ENCODE measurements at regions not wholly inside any gene's neighbourhood (a gene's known extent, or its start where the extent isn't known, plus 50 kb on each side); places are given as distances from the start of the nearest gene placed in this dataset.

DNA sequence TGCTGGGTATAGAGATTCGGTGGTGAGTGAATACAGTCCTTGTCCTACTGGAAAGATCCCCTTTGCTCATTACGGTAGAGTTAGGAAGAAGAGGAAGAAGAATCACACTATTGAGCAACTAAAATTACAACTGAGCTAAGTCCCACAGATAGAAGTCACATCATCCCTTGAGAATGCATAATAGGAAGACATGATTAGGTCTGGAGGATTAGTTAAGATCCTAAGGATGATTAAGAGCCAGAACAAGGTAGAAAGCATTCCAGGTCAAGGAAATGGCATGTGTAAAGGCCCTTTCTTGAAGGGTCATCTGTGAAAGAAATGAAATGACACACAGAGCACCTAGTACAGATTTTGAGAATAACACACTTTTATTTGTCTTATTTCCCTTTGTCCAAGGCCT is 503.5 kb downstream of the HAPSTR1 start:
- Mint-ChIP-seq H3K27ac (ENCODE audit: unreplicated experiment) (no peak overlapping the region), H3K36me3 (ENCODE audit: insufficient read depth, unreplicated experiment) (no peaks in the 10 kb centered on the region), H3K9me3 (ENCODE audit: low read depth, unreplicated experiment) (no peaks in the 10 kb centered on the region), H3K4me1 (ENCODE audit: low read depth, unreplicated experiment) (no peaks in the 10 kb centered on the region), H3K27me3 (ENCODE audit: unreplicated experiment) (peaks cover 58% of the 10 kb centered on the region), H3K4me3 (ENCODE audit: low read depth, unreplicated experiment) (no peak overlapping the region)
- DNase-seq, result no peak
- TF ChIP-seq, protein P1, sequence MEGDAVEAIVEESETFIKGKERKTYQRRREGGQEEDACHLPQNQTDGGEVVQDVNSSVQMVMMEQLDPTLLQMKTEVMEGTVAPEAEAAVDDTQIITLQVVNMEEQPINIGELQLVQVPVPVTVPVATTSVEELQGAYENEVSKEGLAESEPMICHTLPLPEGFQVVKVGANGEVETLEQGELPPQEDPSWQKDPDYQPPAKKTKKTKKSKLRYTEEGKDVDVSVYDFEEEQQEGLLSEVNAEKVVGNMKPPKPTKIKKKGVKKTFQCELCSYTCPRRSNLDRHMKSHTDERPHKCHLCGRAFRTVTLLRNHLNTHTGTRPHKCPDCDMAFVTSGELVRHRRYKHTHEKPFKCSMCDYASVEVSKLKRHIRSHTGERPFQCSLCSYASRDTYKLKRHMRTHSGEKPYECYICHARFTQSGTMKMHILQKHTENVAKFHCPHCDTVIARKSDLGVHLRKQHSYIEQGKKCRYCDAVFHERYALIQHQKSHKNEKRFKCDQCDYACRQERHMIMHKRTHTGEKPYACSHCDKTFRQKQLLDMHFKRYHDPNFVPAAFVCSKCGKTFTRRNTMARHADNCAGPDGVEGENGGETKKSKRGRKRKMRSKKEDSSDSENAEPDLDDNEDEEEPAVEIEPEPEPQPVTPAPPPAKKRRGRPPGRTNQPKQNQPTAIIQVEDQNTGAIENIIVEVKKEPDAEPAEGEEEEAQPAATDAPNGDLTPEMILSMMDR (IDR thresholded peaks at IDR 0.05; ENCODE audit: unreplicated experiment), result no peak
- CTCF ChIA-PET, result no interaction called here
- intact Hi-C loops (cut with micrococcal nuclease; ENCODE audit: unreplicated experiment), result no loop called here
- no TSS peak for BruUV-seq (replicated peaks)

DNA sequence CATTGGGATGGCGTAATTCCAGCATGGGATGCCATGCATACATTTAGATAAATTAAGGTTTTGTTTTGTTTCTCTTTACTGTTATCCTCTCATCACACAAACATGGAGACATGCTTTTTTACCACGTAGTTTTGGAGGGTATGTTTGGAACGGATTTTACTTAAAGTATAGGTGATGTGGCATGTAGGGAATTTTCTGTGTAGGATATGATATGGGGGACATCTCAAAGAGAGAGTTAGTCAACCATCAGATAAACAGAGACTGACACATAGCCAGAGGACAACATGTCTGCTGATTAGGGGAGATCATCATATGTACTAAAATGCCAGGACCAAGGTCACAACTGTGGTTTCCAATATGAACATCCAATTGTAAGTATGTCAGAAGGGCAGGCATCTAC is 503.9 kb downstream of the HAPSTR1 start:
- peaks cover 54% of the 10 kb centered on the region for H3K27me3 Mint-ChIP-seq (ENCODE audit: unreplicated experiment)
- TF ChIP-seq, protein P1 (IDR thresholded peaks at IDR 0.05; ENCODE audit: unreplicated experiment), result no peak
- no peak overlapping the region for H3K4me3 Mint-ChIP-seq (ENCODE audit: low read depth, unreplicated experiment)
- intact Hi-C loops (cut with micrococcal nuclease; ENCODE audit: unreplicated experiment), result no loop called here
- BruUV-seq (replicated peaks), result no TSS peak
- no peak overlapping the region for H3K27ac Mint-ChIP-seq (ENCODE audit: unreplicated experiment)
- DNase-seq, result no peak
- H3K4me1 Mint-ChIP-seq (ENCODE audit: low read depth, unreplicated experiment), result no peaks in the 10 kb centered on the region
- no peaks in the 10 kb centered on the region for H3K9me3 Mint-ChIP-seq (ENCODE audit: low read depth, unreplicated experiment)
- H3K36me3 Mint-ChIP-seq (ENCODE audit: insufficient read depth, unreplicated experiment), result no peaks in the 10 kb centered on the region
- CTCF ChIA-PET, result no interaction called here

DNA sequence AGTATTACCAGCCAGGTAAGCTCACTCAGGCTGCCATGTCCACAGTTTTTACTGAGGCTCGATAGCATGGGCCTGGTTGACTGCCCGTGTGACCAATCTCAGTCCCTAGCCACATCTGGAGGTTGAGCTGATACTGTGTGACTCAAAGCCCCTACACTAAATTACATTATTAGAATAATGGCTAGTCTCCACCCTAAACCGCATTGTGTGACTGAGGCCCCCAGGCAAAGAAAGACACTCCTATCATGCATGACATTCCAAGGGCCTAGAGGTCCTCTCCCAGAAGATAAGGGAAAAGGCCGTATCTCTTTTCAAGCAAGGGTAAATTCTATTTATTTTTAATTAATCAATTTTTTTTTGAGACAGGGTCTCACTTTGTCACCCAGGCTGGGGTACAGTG is 505.3 kb downstream of the HAPSTR1 start:
- CTCF ChIA-PET, result no interaction called here
- no peak overlapping the region for H3K27ac Mint-ChIP-seq (ENCODE audit: unreplicated experiment)
- intact Hi-C loops (cut with micrococcal nuclease; ENCODE audit: unreplicated experiment), result no loop called here

DNA sequence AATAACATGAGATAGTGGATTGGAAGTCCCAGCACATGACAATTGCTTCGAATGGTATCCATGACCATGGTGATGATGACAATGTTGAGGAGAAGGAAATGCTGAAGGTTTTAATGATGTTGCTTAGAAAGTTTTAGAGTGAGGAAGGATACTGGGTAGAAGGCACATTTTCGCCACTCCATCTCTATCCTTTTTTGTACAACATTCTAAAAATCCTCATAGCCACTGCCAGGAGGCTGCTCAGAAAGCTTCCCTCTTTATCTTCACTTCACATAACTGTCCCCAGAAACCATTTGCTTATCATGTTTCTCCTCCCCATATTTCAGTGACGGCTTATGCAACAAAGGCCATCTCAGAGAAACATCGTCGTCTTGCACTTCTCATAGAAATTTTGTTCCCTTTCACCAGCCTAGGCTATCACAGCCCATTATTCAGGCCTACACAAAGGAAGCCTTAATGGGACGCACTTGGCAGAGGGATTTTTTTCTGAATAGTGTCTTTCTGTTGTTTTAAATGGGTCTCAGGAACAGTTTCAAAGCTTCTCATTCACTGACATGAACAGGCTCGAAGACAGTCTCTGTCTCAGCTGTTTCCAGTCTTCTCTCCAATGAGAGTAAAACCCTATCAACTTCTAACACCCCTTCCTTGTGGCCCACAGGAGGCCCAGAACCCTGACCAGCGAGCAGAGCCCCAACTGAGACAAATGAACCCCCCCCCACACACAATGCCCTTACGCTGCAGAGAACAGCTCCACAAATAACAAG is 506.7 kb downstream of the HAPSTR1 start:
- no peaks in the 10 kb centered on the region for H3K4me1 Mint-ChIP-seq (ENCODE audit: low read depth, unreplicated experiment)

More for the DNA sequence above, 505.3 kb downstream of the HAPSTR1 start:
- TF ChIP-seq, protein P1 (IDR thresholded peaks at IDR 0.05; ENCODE audit: unreplicated experiment), result no peak
- DNase-seq, result no peak
- Mint-ChIP-seq H3K4me3 (ENCODE audit: low read depth, unreplicated experiment) (no peak overlapping the region), H3K9me3 (ENCODE audit: low read depth, unreplicated experiment) (no peaks in the 10 kb centered on the region), H3K27me3 (ENCODE audit: unreplicated experiment) (peaks cover 40% of the 10 kb centered on the region), H3K4me1 (ENCODE audit: low read depth, unreplicated experiment) (no peaks in the 10 kb centered on the region), H3K36me3 (ENCODE audit: insufficient read depth, unreplicated experiment) (no peaks in the 10 kb centered on the region)
- no TSS peak for BruUV-seq (replicated peaks)

More for the DNA sequence above, 506.7 kb downstream of the HAPSTR1 start:
- no TSS peak for BruUV-seq (replicated peaks)
- TF ChIP-seq, protein P1 (IDR thresholded peaks at IDR 0.05; ENCODE audit: unreplicated experiment), result no peak
- Mint-ChIP-seq H3K9me3 (ENCODE audit: low read depth, unreplicated experiment) (no peaks in the 10 kb centered on the region), H3K27ac (ENCODE audit: unreplicated experiment) (no peak overlapping the region), H3K4me3 (ENCODE audit: low read depth, unreplicated experiment) (no peak overlapping the region), H3K36me3 (ENCODE audit: insufficient read depth, unreplicated experiment) (no peaks in the 10 kb centered on the region), H3K27me3 (ENCODE audit: unreplicated experiment) (peaks cover 28% of the 10 kb centered on the region)
- CTCF ChIA-PET, result interaction anchor here (0.7 to 1.2 kb wide), 2 partner anchors 19 to 947 kb away, joined by 4 read pairs; no protein-coding TSS in a partner anchor
- no peak for DNase-seq
- intact Hi-C loops (cut with micrococcal nuclease; ENCODE audit: unreplicated experiment), result no loop called here

All from Calu3 (cell line).